GM08714 (cell line): ENCODE measurements at regions not wholly inside any gene's neighbourhood (a gene's known extent, or its start where the extent isn't known, plus 50 kb on each side); places are given as distances from the start of the nearest gene placed in this dataset.

Experiments
- H3K4me3 ChIP-seq: fragments of 200-500 bp; sonication (Bioruptor generic); 2 replicates; pipeline ENCODE4 v1.5.1; 2014; ENCODE audit warnings: mild to moderate bottlenecking, low read length, inconsistent platforms
- ZNF274 ChIP-seq: IDR thresholded peaks from 2 replicates; pipeline ENCODE4 v1.6.1; 2012; ENCODE audit warnings: mild to moderate bottlenecking, low read depth, low read length

DNA sequence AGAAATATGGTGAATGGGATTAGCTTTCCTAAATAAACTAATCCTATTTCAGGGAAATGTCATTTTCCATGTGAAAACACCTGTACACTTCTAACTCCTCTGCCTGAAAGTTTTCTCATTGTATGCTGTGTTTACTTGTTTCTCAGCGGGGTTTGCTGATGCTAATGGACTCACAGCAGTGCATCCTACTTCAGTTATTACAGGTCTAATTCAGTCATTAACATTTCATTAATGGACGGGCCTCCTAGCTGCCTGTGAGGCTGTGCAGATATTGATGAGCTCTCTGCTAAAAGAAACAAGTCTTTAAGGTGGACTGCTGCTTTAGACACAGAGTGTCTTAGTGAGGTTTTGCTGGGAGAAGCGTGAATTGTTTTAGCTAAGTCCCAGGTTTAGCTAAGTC is 1342.0 kb upstream of the ZEB2 start:
- H3K4me3 ChIP-seq: no peak overlapping the region
- no peak for TF ChIP-seq ZNF274

DNA sequence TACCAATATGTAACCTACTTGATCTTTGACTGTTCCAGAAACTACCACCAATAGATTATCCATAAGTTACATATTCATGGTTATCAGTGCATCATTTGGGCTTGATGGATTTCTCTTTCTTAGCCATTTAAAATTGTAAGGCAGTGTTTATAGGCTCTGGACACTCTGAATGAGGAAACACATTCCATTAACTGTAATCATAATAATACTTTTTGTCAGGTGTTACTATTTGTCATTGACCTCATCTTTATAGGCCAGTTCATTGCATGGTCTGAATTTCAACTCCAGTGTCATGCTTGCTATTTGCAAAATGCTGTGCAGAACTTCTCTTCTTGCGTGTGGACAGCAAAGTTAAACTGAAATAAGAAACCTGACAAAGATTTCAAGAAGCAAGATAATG is 1340.2 kb upstream of the ZEB2 start:
- no peak for TF ChIP-seq ZNF274
- H3K4me3 ChIP-seq: no peak overlapping the region

DNA sequence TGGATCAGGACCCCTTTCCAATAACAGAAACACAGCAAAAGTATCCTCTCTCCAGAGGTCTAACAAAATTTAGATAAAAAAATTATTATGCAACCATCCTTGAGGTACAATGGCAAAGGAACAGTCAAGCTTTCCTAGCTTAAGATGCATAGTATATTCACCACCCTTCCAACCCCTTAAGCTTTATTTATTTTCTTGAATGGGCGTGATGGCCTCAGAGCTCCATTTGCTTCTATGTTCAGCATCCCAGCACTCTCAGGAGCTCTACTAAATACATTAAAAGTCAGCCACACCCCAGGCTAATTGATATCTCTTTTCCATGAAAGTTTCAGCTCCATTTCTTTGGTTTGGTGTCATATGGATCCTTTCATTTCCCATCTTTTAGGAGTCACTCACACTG is 1335.2 kb upstream of the ZEB2 start:
- no peak for TF ChIP-seq ZNF274
- H3K4me3 ChIP-seq: no peak overlapping the region

DNA sequence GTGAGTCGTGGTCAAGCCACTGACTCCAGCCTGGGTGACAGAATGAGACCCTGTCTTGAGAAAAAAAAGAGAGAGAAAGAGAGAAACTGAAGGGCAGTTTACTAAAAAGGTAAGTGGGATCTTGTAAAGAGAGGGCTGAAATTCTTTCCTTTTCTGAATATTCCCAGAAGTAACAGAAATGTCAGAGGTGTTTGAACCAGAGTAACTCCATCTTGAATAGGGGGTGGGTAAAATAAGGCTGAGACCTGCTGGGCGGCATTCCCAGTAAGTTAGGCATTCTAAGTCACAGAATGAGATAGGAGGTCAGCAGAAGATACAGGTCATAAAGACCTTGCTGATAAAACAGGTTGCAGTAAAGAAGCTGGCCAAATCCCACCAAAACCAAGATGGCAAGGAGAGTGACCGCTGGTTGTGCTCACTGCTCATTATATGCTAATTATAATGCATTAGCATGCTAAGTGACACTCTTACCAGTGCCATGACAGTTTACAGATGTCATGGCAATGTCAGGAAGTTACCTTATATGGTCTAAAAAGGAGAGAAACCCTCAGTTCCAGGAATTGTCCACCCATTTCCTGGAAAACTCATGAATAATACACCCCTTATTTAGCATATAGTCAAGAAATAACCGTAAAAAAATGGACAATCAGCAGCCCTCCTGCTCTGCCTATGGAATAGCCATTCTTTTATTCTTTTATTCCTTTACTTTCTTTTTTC is 1334.3 kb upstream of the ZEB2 start:
- H3K4me3 ChIP-seq: no peak overlapping the region
- no peak for TF ChIP-seq ZNF274

DNA sequence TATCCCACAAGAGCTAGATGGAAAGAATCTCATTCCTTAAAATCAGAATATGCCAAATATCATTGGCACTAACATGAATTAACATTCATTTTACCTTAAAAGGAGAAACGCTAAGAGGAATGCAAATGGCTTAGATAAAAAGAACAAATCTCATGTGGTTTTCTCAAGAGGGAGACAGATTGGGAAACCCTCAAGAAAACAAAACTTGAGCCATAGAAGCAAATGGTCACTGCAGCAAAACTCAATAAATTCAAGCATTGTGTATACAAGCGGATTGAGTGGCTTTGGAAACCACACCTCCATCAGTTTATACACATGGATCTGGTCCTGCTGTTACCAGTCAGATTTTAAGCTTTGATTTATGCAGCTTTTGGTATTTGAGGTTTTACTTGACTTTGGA is 1331.8 kb upstream of the ZEB2 start:
- no peak for TF ChIP-seq ZNF274

DNA sequence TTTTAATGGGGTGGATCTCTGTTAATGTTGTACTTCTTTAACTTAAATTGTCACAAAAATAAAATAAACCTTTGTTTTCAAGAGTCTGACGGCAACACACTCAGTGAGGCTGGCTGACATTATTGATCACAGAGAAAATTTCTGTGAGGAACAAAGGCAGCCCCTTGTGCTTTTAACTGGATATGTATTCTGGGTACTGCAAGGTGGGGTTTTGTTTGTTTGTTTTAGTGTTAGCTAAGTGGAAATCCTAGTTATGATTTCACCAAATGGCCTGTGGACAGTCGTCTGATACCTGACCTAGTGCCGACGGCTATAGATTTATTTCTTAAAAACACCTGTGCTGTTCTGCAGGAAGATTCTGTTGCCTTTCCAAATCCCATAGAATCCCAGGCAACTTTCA is 1329.5 kb upstream of the ZEB2 start:
- no peak overlapping the region for H3K4me3 ChIP-seq
- TF ChIP-seq ZNF274: no peak

More for the DNA sequence above, 1331.8 kb upstream of the ZEB2 start:
- no peak overlapping the region for H3K4me3 ChIP-seq

DNA sequence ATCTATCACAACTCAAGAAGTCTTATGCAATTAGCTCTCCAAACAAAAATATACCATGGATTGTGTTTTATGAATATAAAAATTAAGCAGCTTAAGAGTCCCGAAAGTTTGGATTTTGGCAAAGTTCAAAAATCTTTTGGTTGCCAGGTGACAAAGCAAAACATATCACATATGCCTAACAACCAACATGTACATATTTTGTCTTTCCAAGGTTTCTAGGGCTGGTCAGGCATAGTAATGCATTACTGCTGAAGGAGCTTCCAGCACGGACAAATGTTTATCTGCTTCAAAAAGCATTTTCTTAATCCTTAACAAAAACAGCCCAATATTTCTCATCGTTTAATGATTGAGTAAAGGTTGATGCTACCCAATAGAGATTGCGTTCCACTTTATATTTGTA is 1327.1 kb upstream of the ZEB2 start:
- TF ChIP-seq ZNF274: no peak
- H3K4me3 ChIP-seq: no peak overlapping the region

DNA sequence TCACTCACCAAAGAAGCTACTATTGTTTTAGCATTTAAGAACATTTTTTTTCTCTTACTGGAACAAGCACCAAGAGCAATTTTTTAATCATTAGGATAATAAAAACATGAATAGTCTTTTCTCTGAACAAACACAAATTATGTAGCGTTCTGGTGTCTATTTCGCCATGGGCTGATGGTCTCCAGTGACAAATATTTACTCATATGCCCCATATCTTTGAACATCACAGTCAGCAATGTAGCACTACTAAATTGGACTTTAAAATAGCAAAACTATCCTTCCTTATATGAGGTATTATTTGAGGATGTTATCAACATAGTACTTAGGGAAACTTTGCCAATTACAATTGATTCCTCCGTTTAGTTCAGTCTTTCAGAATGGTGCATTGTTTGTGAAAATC is 1326.0 kb upstream of the ZEB2 start:
- no peak for TF ChIP-seq ZNF274
- H3K4me3 ChIP-seq: no peak overlapping the region

DNA sequence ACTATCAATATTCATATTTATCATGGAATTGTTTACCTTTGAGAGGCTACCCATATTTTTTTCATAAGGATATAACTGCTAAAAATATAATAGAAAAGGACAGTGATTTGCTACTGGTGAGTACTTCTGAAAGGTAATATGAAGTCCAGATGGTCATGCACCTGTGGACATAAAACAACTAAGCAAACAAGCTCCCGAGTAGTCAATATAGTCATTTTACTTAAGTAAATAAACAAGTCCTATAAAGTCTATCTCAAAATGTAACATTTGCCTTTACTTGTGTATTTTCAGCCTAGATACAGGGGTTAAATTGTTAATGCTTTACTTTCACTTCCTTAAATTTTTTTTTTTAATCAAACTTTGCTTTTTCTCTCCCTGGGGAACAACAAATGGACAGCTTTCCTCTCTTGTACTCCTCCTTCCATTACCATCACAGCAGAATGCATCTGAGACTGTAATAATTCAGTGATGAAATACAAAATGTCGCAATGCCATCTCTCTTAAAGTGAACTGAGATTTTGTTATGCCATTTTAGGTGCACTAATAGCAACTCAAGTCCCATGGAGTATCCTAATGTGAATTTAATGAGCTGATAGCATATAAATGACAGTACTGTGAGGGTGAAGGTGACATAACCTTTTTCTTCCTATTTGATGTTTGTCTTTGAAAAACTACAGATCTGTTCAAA is 1325.4 kb upstream of the ZEB2 start:
- no peak overlapping the region for H3K4me3 ChIP-seq

DNA sequence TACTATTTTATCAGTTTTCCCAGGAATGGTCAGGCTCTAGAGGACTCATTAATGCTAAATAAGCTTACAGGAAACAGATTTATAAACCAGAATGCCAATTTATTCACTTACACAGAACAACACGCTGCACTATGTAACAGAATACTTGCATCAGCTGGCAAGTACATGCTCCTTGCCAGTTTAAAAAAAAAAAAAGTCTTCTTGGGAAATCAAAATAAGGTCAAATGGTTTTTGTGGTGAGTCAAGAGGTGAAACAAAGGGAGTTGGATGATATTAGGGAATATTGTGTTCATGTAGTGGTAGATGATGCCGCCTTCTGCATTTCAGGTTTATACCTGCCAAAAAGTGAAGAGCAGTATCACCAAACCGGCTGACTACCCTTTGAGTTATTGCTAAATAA is 1322.1 kb upstream of the ZEB2 start:
- H3K4me3 ChIP-seq: no peak overlapping the region
- TF ChIP-seq ZNF274: no peak

More for the DNA sequence above, 1325.4 kb upstream of the ZEB2 start:
- TF ChIP-seq ZNF274: no peak

DNA sequence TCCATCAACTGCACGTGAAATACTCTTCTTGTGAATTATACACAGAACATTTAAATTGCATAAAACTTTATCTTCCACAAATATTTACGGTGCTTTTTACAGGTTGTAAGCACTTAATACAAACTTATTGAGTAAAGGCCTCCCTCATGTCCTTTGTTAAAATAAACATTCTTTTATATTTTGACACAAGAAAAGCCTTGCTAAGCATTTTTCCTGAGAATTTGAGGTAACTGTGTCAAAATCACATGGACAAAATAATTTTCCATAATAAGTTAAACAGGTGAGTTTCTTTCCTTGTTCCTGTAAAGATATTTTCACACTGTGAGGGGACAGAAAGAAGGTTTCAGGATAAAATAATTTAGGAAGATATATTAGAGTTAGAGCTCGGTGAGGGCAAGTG is 1317.1 kb upstream of the ZEB2 start:
- TF ChIP-seq ZNF274: no peak
- H3K4me3 ChIP-seq: no peak overlapping the region

DNA sequence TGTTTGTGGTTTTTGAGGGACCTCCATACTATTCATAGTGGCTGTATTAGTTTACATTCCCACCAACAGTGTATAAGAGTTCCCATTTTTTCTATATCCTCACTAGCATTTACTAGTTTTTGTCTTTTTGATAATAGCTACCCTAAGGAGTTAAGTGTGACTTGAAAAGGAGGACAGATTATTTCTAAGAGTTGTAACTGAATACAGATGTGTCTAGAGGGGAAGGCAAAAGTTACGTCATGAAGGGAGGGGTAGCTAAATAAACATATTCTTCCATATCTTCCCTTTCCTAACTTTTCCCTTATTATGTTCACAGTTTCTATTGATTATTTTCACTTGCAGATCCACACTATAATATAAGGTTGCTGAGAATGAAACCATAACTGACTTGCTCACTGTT is 1315.7 kb upstream of the ZEB2 start:
- no peak overlapping the region for H3K4me3 ChIP-seq
- TF ChIP-seq ZNF274: no peak

DNA sequence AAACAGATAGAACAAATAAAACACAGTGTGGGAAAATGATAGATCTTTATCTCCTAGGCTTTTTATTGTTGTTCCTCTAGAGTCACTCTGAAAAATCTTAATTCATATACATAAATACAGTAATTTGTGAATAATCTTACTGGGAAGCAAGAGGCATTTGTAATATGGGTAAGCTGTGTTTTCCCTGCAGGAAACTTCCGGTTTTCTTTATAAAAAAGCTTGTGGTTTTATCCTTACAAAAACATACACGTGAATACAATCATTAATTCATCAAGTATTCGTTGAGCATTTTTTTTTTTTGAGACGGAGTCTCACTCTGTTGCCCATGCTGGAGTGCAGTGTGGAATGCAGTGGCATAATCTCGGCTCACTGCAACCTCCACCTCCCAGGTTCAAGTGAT is 1312.8 kb upstream of the ZEB2 start:
- H3K4me3 ChIP-seq: no peak overlapping the region
- TF ChIP-seq ZNF274: no peak

DNA sequence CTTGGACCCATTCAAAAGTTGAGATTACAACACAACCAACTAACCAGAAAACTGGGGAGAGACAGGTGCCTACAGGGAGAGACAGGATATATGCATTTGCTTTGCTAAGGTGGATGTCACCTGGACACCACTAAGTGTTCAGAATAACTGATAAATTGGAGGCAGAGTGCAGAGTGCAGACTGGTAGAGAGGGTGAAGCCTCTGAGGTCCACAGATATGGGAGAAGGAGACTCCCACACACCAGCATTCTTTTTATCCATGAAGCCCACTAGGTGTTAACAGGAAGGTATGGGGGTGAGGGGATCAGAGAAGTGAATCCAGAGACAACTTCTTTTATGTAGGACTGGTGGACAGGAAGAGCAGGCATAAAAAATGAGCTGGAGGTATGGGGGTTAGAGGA is 1310.0 kb upstream of the ZEB2 start:
- no peak overlapping the region for H3K4me3 ChIP-seq
- no peak for TF ChIP-seq ZNF274

DNA sequence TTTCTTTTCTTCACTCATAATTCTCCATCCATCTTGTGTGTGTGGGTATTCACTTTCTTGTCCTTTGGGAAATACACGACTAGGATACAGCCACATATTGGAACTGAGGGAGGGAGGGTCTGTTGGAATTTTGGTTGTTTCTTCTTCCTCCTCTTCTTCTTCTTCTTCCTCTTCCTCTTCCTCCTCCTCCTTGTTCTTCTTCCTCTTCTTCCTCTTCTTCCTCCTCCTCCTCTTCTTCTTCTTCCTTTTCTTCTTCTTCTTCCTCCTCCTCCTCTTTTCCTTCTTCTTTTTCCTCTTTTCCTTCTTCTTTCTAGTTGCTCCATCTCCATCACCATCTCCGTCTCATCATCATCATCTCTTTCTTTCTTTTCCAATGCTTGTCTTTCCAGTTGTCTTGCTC is 1307.3 kb upstream of the ZEB2 start:
- H3K4me3 ChIP-seq: no peak overlapping the region
- no peak for TF ChIP-seq ZNF274

DNA sequence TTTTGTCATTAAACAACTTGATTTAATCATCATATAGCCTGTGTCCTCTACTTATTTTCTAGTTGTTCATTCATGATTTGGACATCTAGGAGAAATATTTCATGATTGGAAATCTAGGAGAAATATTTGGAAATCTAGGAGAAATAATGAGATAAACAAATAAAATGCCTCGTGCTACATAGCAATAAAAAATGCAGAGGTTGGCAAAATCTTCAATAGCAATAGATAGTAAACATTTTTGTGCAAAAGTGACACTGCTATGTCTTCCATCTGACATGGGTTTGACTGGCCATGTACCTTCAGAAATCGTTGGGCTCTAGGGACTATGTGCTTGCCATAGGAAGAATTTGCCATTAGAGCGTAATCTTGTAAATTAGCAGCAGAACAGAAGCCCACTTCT is 1304.5 kb upstream of the ZEB2 start:
- TF ChIP-seq ZNF274: no peak
- no peak overlapping the region for H3K4me3 ChIP-seq
